ENCODE measurements at regions not wholly inside any gene's neighbourhood (a gene's known extent, or its start where the extent isn't known, plus 50 kb on each side); places are given as distances from the start of the nearest gene placed in this dataset.

DNA sequence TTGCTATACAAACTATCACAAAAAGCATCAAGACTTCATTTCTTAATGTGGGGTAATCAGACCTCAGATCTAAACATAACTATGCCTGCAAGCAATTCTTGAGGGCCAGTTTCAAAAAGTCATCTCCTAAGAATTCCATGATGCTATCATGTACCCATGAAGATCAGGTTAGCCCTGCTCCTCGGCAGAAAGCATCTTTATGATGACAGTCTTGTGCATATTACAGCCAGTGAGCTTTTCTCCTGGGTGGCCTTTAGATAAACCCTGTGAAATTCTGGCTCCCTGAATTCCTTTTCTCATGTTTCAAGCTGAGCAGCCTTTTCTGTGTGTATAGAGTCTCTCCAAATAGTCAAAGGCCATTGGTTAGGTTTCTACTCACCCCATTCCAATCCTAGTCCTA, 201.9 kb upstream of the MCTP2 start:
- TF ChIP-seq TAF1 (IDR thresholded peaks at IDR 0.05; ENCODE audit: borderline replicate concordance, insufficient read depth, low read length) (no peak), POLR2AphosphoS5 (IDR thresholded peaks at IDR 0.05; ENCODE audit: low read depth, low read length) (no peak), FOXP2 (optimal IDR thresholded peaks at IDR 0.05; ENCODE audit: borderline replicate concordance, extremely low read depth, extremely low read length, insufficient read depth) (no peak)

Data from PFSK-1 (cell line).